ENCODE measurements at regions not wholly inside any gene's neighbourhood (a gene's known extent, or its start where the extent isn't known, plus 50 kb on each side); places are given as distances from the start of the nearest gene placed in this dataset.
"Not testable (repeated sequence)": the region's sequence is repeated elsewhere in the genome, so short reads cannot be mapped to it uniquely, and the experiment has no call there.

- H3K4me3 ChIP-seq (ENCODE audit: low read length): no peak overlapping the region
- H3K27me3 ChIP-seq (ENCODE audit: control insufficient read depth, insufficient read depth, low read length): no peaks in the 10 kb centered on the region
- no peaks in the 10 kb centered on the region for H3K36me3 ChIP-seq (ENCODE audit: control insufficient read depth, insufficient read depth, low read length)
- no peaks in the 10 kb centered on the region for H3K9me3 ChIP-seq (ENCODE audit: control insufficient read depth, low read length)
- H3K9ac ChIP-seq (ENCODE audit: low read length): no peak overlapping the region
- H3K4me1 ChIP-seq (ENCODE audit: control insufficient read depth, insufficient read depth, low read length): no peaks in the 10 kb centered on the region
Measured at GRCh38 chr3:118675305-118675704, 359.3 kb downstream of the IGSF11 start.

- not testable (repeated sequence) for H3K9ac ChIP-seq (ENCODE audit: low read length); H3K4me3 ChIP-seq (ENCODE audit: low read length); H3K36me3 ChIP-seq (ENCODE audit: control insufficient read depth, insufficient read depth, low read length); H3K4me1 ChIP-seq (ENCODE audit: control insufficient read depth, insufficient read depth, low read length); H3K9me3 ChIP-seq (ENCODE audit: control insufficient read depth, low read length); H3K27me3 ChIP-seq (ENCODE audit: control insufficient read depth, insufficient read depth, low read length)
Measured at GRCh38 chr3:118678663-118679062, 356.0 kb downstream of the IGSF11 start.

GRCh38 chr3:118682921-118683320 is 351.7 kb downstream of the IGSF11 start:
- H3K4me3 ChIP-seq (ENCODE audit: low read length): no peak overlapping the region
- H3K9me3 ChIP-seq (ENCODE audit: control insufficient read depth, low read length): no peaks in the 10 kb centered on the region
- H3K9ac ChIP-seq (ENCODE audit: low read length): no peak overlapping the region
- no peaks in the 10 kb centered on the region for H3K4me1 ChIP-seq (ENCODE audit: control insufficient read depth, insufficient read depth, low read length)
- H3K27me3 ChIP-seq (ENCODE audit: control insufficient read depth, insufficient read depth, low read length): no peaks in the 10 kb centered on the region
- no peaks in the 10 kb centered on the region for H3K36me3 ChIP-seq (ENCODE audit: control insufficient read depth, insufficient read depth, low read length)

GRCh38 chr3:118683636-118684035 is 351.0 kb downstream of the IGSF11 start:
- Histone ChIP-seq H3K9ac (ENCODE audit: low read length) (no peak overlapping the region), H3K9me3 (ENCODE audit: control insufficient read depth, low read length) (no peaks in the 10 kb centered on the region), H3K4me3 (ENCODE audit: low read length) (no peak overlapping the region), H3K36me3 (ENCODE audit: control insufficient read depth, insufficient read depth, low read length) (no peaks in the 10 kb centered on the region), H3K4me1 (ENCODE audit: control insufficient read depth, insufficient read depth, low read length) (no peaks in the 10 kb centered on the region), H3K27me3 (ENCODE audit: control insufficient read depth, insufficient read depth, low read length) (no peaks in the 10 kb centered on the region)

- no peaks in the 10 kb centered on the region for H3K27me3 ChIP-seq (ENCODE audit: control insufficient read depth, insufficient read depth, low read length)
- no peak overlapping the region for H3K9ac ChIP-seq (ENCODE audit: low read length)
- H3K9me3 ChIP-seq (ENCODE audit: control insufficient read depth, low read length): no peaks in the 10 kb centered on the region
- H3K4me1 ChIP-seq (ENCODE audit: control insufficient read depth, insufficient read depth, low read length): no peaks in the 10 kb centered on the region
- H3K36me3 ChIP-seq (ENCODE audit: control insufficient read depth, insufficient read depth, low read length): no peaks in the 10 kb centered on the region
- no peak overlapping the region for H3K4me3 ChIP-seq (ENCODE audit: low read length)
Measured at GRCh38 chr3:118688396-118688884, 346.2 kb downstream of the IGSF11 start.

GRCh38 chr3:118692416-118692815 is 342.2 kb downstream of the IGSF11 start:
- H3K36me3 ChIP-seq (ENCODE audit: control insufficient read depth, insufficient read depth, low read length): no peaks in the 10 kb centered on the region
- no peak overlapping the region for H3K9ac ChIP-seq (ENCODE audit: low read length)
- no peak overlapping the region for H3K4me3 ChIP-seq (ENCODE audit: low read length)
- no peaks in the 10 kb centered on the region for H3K27me3 ChIP-seq (ENCODE audit: control insufficient read depth, insufficient read depth, low read length)
- no peaks in the 10 kb centered on the region for H3K9me3 ChIP-seq (ENCODE audit: control insufficient read depth, low read length)
- no peaks in the 10 kb centered on the region for H3K4me1 ChIP-seq (ENCODE audit: control insufficient read depth, insufficient read depth, low read length)

GRCh38 chr3:118705487-118706219 is 329.0 kb downstream of the IGSF11 start:
- no peak overlapping the region for H3K4me3 ChIP-seq (ENCODE audit: low read length)

GRCh38 chr3:118707991-118708390 is 326.7 kb downstream of the IGSF11 start:
- Histone ChIP-seq H3K9ac (ENCODE audit: low read length) (no peak overlapping the region), H3K4me1 (ENCODE audit: control insufficient read depth, insufficient read depth, low read length) (no peaks in the 10 kb centered on the region), H3K4me3 (ENCODE audit: low read length) (no peak overlapping the region), H3K9me3 (ENCODE audit: control insufficient read depth, low read length) (no peaks in the 10 kb centered on the region), H3K36me3 (ENCODE audit: control insufficient read depth, insufficient read depth, low read length) (no peaks in the 10 kb centered on the region), H3K27me3 (ENCODE audit: control insufficient read depth, insufficient read depth, low read length) (no peaks in the 10 kb centered on the region)

More at GRCh38 chr3:118705487-118706219, 329.0 kb downstream of the IGSF11 start:
- no peak overlapping the region for H3K9ac ChIP-seq (ENCODE audit: low read length)
- no peaks in the 10 kb centered on the region for H3K27me3 ChIP-seq (ENCODE audit: control insufficient read depth, insufficient read depth, low read length)
- no peaks in the 10 kb centered on the region for H3K4me1 ChIP-seq (ENCODE audit: control insufficient read depth, insufficient read depth, low read length)
- no peaks in the 10 kb centered on the region for H3K36me3 ChIP-seq (ENCODE audit: control insufficient read depth, insufficient read depth, low read length)
- H3K9me3 ChIP-seq (ENCODE audit: control insufficient read depth, low read length): no peaks in the 10 kb centered on the region

GRCh38 chr3:118710532-118710931 is 324.1 kb downstream of the IGSF11 start:
- Histone ChIP-seq H3K36me3 (ENCODE audit: control insufficient read depth, insufficient read depth, low read length) (no peaks in the 10 kb centered on the region), H3K27me3 (ENCODE audit: control insufficient read depth, insufficient read depth, low read length) (no peaks in the 10 kb centered on the region), H3K4me1 (ENCODE audit: control insufficient read depth, insufficient read depth, low read length) (no peaks in the 10 kb centered on the region), H3K9me3 (ENCODE audit: control insufficient read depth, low read length) (no peaks in the 10 kb centered on the region), H3K4me3 (ENCODE audit: low read length) (no peak overlapping the region), H3K9ac (ENCODE audit: low read length) (no peak overlapping the region)

GRCh38 chr3:118713502-118714207 is 321.0 kb downstream of the IGSF11 start:
- Histone ChIP-seq H3K4me1 (ENCODE audit: control insufficient read depth, insufficient read depth, low read length) (no peaks in the 10 kb centered on the region), H3K9me3 (ENCODE audit: control insufficient read depth, low read length) (no peaks in the 10 kb centered on the region), H3K4me3 (ENCODE audit: low read length) (no peak overlapping the region), H3K36me3 (ENCODE audit: control insufficient read depth, insufficient read depth, low read length) (no peaks in the 10 kb centered on the region), H3K9ac (ENCODE audit: low read length) (no peak overlapping the region), H3K27me3 (ENCODE audit: control insufficient read depth, insufficient read depth, low read length) (no peaks in the 10 kb centered on the region)

- Histone ChIP-seq H3K27me3 (ENCODE audit: control insufficient read depth, insufficient read depth, low read length) (no peaks in the 10 kb centered on the region), H3K9ac (ENCODE audit: low read length) (no peak overlapping the region), H3K9me3 (ENCODE audit: control insufficient read depth, low read length) (no peaks in the 10 kb centered on the region), H3K4me1 (ENCODE audit: control insufficient read depth, insufficient read depth, low read length) (no peaks in the 10 kb centered on the region), H3K4me3 (ENCODE audit: low read length) (no peak overlapping the region), H3K36me3 (ENCODE audit: control insufficient read depth, insufficient read depth, low read length) (no peaks in the 10 kb centered on the region)
Measured at GRCh38 chr3:118714800-118715199, 319.8 kb downstream of the IGSF11 start.

- Histone ChIP-seq H3K4me1 (ENCODE audit: control insufficient read depth, insufficient read depth, low read length) (no peaks in the 10 kb centered on the region), H3K9me3 (ENCODE audit: control insufficient read depth, low read length) (no peaks in the 10 kb centered on the region), H3K36me3 (ENCODE audit: control insufficient read depth, insufficient read depth, low read length) (no peaks in the 10 kb centered on the region), H3K4me3 (ENCODE audit: low read length) (no peak overlapping the region), H3K9ac (ENCODE audit: low read length) (no peak overlapping the region), H3K27me3 (ENCODE audit: control insufficient read depth, insufficient read depth, low read length) (no peaks in the 10 kb centered on the region)
Measured at GRCh38 chr3:118729546-118729945, 305.1 kb downstream of the IGSF11 start.

Measured in mucosa of stomach (tissue), 1 donor.